ENCODE measurements at regions not wholly inside any gene's neighbourhood (a gene's known extent, or its start where the extent isn't known, plus 50 kb on each side); places are given as distances from the start of the nearest gene placed in this dataset.

- TF ChIP-seq CTCF (IDR thresholded peaks at IDR 0.05; ENCODE audit: poor library complexity) = no peak
- TF ChIP-seq EZH2 (IDR thresholded peaks at IDR 0.05; ENCODE audit: borderline replicate concordance) = no peak
- TF ChIP-seq EZH2phosphoT487 (IDR thresholded peaks at IDR 0.05; ENCODE audit: low read depth, severe bottlenecking, unreplicated experiment) = no peak
Measured at GRCh38 chr12:91857813-91858542, 287.7 kb downstream of the BTG1 start.

Measured in hepatocyte (in vitro differentiated cells).